Esophagus squamous epithelium (tissue), 4 donors: ENCODE measurements at regions not wholly inside any gene's neighbourhood (a gene's known extent, or its start where the extent isn't known, plus 50 kb on each side); places are given as distances from the start of the nearest gene placed in this dataset.

Experiments used
- CTCF ChIP-seq, 6 experiments: fragments of 450-650 bp in 4 of 6; fragments of 200-600 bp in 2 of 6; sonication (generic) in 2 of 6; IDR thresholded peaks; one replicate each; pipeline ENCODE4 v1.5.1; 2016 to 2019; ENCODE audit warnings: antibody characterized with exemption in 6 of 6, mild to moderate bottlenecking in 4 of 6, moderate library complexity in 4 of 6
- POLR2A ChIP-seq, 4 donors: fragments of 450-650 bp; IDR thresholded peaks; one replicate each; pipeline ENCODE4 v1.6.1; 2017; ENCODE audit warnings: antibody characterized with exemption in 4 of 4, mild to moderate bottlenecking in 4 of 4, moderate library complexity in 3 of 4

GRCh38 chr3:20683910-20684309 is 497.9 kb upstream of the SGO1 start:
- no peak for TF ChIP-seq CTCF (IDR thresholded peaks at IDR 0.05)
- no peak for TF ChIP-seq POLR2A (IDR thresholded peaks at IDR 0.05)
